ENCODE measurements at regions not wholly inside any gene's neighbourhood (a gene's known extent, or its start where the extent isn't known, plus 50 kb on each side); places are given as distances from the start of the nearest gene placed in this dataset.

DNA sequence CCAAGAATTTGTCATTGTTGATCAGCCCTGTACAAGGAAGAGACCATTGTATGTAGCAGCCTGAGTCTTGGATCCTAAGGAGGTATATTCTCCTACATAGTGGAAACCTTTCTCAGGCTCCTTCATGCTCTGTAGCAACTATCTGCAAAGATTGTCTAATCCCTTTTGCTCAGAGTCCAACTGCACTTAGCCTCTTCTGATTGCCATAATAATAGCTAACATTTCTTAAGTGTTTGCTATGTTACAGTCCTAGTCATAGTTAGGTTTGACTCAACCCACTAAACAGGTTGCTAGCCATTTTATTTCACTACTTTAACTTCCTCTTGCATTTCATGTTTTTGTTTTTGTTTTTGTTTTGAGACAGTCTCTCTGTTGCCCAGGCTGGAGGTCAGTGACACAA, 50.8 kb upstream of the SLC16A2 start (continued):
- TF ChIP-seq, protein P1, sequence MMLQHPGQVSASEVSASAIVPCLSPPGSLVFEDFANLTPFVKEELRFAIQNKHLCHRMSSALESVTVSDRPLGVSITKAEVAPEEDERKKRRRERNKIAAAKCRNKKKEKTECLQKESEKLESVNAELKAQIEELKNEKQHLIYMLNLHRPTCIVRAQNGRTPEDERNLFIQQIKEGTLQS (IDR thresholded peaks at IDR 0.05): no peak
- TF ChIP-seq, protein P2, sequence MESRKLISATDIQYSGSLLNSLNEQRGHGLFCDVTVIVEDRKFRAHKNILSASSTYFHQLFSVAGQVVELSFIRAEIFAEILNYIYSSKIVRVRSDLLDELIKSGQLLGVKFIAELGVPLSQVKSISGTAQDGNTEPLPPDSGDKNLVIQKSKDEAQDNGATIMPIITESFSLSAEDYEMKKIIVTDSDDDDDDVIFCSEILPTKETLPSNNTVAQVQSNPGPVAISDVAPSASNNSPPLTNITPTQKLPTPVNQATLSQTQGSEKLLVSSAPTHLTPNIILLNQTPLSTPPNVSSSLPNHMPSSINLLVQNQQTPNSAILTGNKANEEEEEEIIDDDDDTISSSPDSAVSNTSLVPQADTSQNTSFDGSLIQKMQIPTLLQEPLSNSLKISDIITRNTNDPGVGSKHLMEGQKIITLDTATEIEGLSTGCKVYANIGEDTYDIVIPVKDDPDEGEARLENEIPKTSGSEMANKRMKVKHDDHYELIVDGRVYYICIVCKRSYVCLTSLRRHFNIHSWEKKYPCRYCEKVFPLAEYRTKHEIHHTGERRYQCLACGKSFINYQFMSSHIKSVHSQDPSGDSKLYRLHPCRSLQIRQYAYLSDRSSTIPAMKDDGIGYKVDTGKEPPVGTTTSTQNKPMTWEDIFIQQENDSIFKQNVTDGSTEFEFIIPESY (IDR thresholded peaks at IDR 0.05; ENCODE audit: extremely low read depth, insufficient replicate concordance, low read length): no peak
- TF ChIP-seq ZFX (IDR thresholded peaks at IDR 0.05) (no peak), JUND (IDR thresholded peaks at IDR 0.05) (no peak)

DNA sequence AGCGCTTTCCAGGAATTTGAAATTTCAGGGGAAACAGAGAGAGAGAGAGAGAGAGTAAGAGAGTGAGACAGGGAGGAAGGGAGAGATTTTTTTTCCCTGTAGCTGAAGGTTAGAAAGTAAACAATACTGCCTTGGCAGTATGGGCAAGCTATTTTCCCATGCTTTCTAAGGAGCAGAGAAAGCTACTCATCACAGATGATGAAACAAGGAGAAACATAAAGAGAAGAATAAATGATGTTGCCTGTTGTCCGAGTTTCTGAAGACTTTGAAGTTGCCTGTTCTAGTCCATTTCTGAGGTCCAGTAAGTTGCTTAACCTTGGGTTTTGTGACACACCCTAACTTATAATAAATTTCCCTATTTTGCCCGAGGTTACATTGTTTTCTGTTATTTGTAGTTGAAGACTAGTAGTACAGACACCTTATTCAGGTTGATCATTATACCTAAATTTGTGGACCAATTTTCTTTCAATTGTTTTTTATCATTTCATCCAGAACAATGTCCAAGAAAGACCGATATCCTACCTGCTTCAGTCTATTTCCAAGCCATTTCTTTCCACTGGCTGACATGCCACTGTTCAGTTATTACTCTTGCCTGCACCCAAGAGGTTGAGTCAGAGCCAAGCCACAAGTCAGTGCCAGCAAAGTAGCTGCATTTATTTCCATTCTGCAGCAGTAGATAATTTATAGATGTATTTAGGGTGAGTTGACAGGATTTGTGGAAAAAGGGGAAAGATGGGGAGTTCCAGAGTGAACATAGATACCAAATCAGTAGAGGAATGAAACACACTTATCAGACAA, 49.7 kb upstream of the SLC16A2 start:
- no TSS peak for BruUV-seq (replicated peaks)
- CTCF ChIA-PET: interaction anchor here (1.0 kb wide), 1 partner anchor 11 kb away, joined by 3 read pairs; no protein-coding TSS in a partner anchor
- Histone ChIP-seq H3K4me3 (replicated peaks in 1 of 2; ENCODE audit: low read depth in 1 of 2, low read length in 2 of 2) (no peak overlapping the region), H3K36me3 (ENCODE audit: control insufficient read depth in 1 of 2, insufficient read depth in 2 of 2, low read length in 2 of 2) (no peaks in the 10 kb centered on the region), H3K27me3 (ENCODE audit: insufficient read depth, low read length) (no peaks in the 10 kb centered on the region), H3K4me1 (ENCODE audit: control insufficient read depth in 1 of 2, insufficient read depth in 2 of 2, low read length in 2 of 2) (no peaks in the 10 kb centered on the region), H2AFZ (ENCODE audit: low read depth, low read length, poor library complexity, severe bottlenecking) (no peak overlapping the region), H3K79me2 (ENCODE audit: insufficient read depth, low read length) (no peaks in the 10 kb centered on the region), H3K27ac (ENCODE audit: low read depth, low read length) (no peak overlapping the region), H3K9me2 (ENCODE audit: insufficient read depth) (no peaks in the 10 kb centered on the region), H3K9ac (ENCODE audit: low read length) (no peak overlapping the region), H3K4me2 (ENCODE audit: low read length) (no peak overlapping the region), H3K9me3 (ENCODE audit: control insufficient read depth in 1 of 2, insufficient read depth in 1 of 2, low read depth in 1 of 2, low read length in 2 of 2) (no peaks in the 10 kb centered on the region), H4K20me1 (ENCODE audit: insufficient read depth) (no peaks in the 10 kb centered on the region)
- DNase-seq (ENCODE audit: low read depth, low spot score) (no peak), ATAC-seq (no peak)
- intact Hi-C loops (cut with micrococcal nuclease): no loop called here
- no peak for TF ChIP-seq POLR2A (IDR thresholded peaks at IDR 0.05; ENCODE audit: borderline replicate concordance, extremely low read depth, insufficient read depth, insufficient read length)
- TF ChIP-seq EZH2phosphoT487 (IDR thresholded peaks at IDR 0.05; ENCODE audit: borderline replicate concordance): no peak
- no peak for TF ChIP-seq JUND (IDR thresholded peaks at IDR 0.05)
- POLR2A ChIA-PET: no interaction called here
- RAD21 ChIA-PET (ENCODE audit: low non-redundant PET in 1 of 2, low total read pairs in 2 of 2, uncharacterized antibody in 2 of 2, unreplicated experiment in 2 of 2): no interaction called here
